ENCODE measurements at regions not wholly inside any gene's neighbourhood (a gene's known extent, or its start where the extent isn't known, plus 50 kb on each side); places are given as distances from the start of the nearest gene placed in this dataset.

DNA sequence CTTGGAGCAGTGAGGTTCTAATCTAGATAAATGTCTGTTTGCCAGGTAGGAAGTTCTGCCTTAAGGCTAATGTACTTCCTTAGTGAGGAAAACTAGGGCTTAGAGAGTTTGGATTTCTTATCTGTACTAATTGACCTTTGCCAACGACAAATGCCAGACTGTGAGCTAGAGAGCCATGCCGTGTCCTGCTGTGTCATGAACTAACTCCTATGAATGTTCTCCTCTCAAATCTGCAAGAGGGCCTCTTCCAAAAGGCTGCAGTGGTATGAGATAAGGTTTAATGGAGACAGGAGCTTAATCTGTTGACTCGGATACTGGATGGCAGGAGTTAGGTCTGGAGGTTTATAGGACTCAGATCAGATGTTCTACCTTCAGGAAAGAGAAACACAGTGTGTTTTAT, 524.9 kb downstream of the NTRK3 start:
- DNase-seq (ENCODE audit: insufficient read length, low spot score), result no peak
- no peak for FAIRE-seq
- no peak for TF ChIP-seq POLR2AphosphoS5 (IDR thresholded peaks at IDR 0.05; ENCODE audit: low read depth, low read length)
- TF ChIP-seq POLR2A (IDR thresholded peaks at IDR 0.05; ENCODE audit: low read depth, low read length), result no peak
- no peak for TF ChIP-seq POU2F2 (IDR thresholded peaks at IDR 0.05; ENCODE audit: low read depth, low read length)

DNA sequence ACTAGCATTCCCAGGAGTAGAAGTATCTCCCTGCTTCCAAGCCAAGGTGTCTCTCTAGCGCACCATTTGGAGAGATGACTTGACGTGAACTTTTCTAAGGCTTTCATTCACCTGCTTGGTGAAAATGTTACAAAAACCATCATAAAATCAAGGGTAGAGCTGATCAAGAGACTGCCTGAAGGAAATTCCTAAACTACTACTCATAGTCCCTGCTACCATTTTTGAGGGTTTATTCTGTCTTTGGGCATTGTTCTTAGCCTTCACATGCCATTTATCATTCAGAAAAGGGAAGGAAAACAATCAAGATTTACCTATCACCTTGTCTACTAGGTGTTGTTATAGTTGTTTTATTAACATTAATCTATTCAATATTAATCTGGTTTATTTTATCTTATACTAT, 525.8 kb downstream of the NTRK3 start:
- DNase-seq (ENCODE audit: insufficient read length, low spot score) (no peak), FAIRE-seq (no peak)
- TF ChIP-seq POU2F2 (IDR thresholded peaks at IDR 0.05; ENCODE audit: low read depth, low read length) (no peak), POLR2A (IDR thresholded peaks at IDR 0.05; ENCODE audit: low read depth, low read length) (no peak), PAX5 (IDR thresholded peaks at IDR 0.05; ENCODE audit: insufficient read depth, low read length, severe bottlenecking) (no peak), TAF1 (IDR thresholded peaks at IDR 0.05; ENCODE audit: low read depth, low read length) (no peak), POLR2AphosphoS5 (IDR thresholded peaks at IDR 0.05; ENCODE audit: low read depth, low read length) (no peak), SPI1 (IDR thresholded peaks at IDR 0.05; ENCODE audit: low read depth, low read length) (no peak)

DNA sequence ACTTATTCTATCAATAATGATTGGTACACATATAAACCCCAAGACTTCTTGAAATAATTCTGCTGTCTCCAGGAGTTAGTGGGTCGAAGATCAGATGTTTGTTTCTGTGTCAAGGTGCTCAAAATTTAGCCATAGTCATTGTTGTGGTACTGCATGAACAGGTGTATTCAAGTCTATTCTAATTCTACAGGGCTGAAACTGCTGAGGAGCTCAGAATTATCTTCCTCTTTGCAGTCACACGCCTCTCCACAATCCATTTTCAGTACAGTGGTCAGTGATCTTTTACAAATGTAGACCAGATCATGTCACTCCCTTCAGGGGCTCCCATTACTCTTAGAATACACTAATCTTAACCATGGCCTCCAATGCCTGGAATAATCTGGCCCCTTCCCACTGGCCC, 527.5 kb downstream of the NTRK3 start:
- FAIRE-seq, result no peak
- no peak for DNase-seq (ENCODE audit: insufficient read length, low spot score)
- no peak for TF ChIP-seq PAX5 (IDR thresholded peaks at IDR 0.05; ENCODE audit: insufficient read depth, low read length, severe bottlenecking)
- no peak for TF ChIP-seq SPI1 (IDR thresholded peaks at IDR 0.05; ENCODE audit: low read depth, low read length)
- no peak for TF ChIP-seq TAF1 (IDR thresholded peaks at IDR 0.05; ENCODE audit: low read depth, low read length)
- TF ChIP-seq POLR2AphosphoS5 (IDR thresholded peaks at IDR 0.05; ENCODE audit: low read depth, low read length), result no peak
- TF ChIP-seq POLR2A (IDR thresholded peaks at IDR 0.05; ENCODE audit: low read depth, low read length), result no peak
- no peak for TF ChIP-seq POU2F2 (IDR thresholded peaks at IDR 0.05; ENCODE audit: low read depth, low read length)

GRCh38 chr15:87727073-87727472, 529.5 kb downstream of the NTRK3 start:
- no peak for DNase-seq (ENCODE audit: insufficient read length, low spot score)
- no peak for TF ChIP-seq POU2F2 (IDR thresholded peaks at IDR 0.05; ENCODE audit: low read depth, low read length)
- TF ChIP-seq POLR2A (IDR thresholded peaks at IDR 0.05; ENCODE audit: low read depth, low read length), result no peak
- no peak for TF ChIP-seq POLR2AphosphoS5 (IDR thresholded peaks at IDR 0.05; ENCODE audit: low read depth, low read length)
- no peak for TF ChIP-seq TAF1 (IDR thresholded peaks at IDR 0.05; ENCODE audit: low read depth, low read length)
- no peak for TF ChIP-seq PAX5 (IDR thresholded peaks at IDR 0.05; ENCODE audit: insufficient read depth, low read length, severe bottlenecking)
- TF ChIP-seq SPI1 (IDR thresholded peaks at IDR 0.05; ENCODE audit: low read depth, low read length), result no peak
- no peak for FAIRE-seq

- DNase-seq (ENCODE audit: insufficient read length, low spot score) (no peak), FAIRE-seq (no peak)
- TF ChIP-seq PAX5 (IDR thresholded peaks at IDR 0.05; ENCODE audit: insufficient read depth, low read length, severe bottlenecking), result no peak
- TF ChIP-seq TAF1 (IDR thresholded peaks at IDR 0.05; ENCODE audit: low read depth, low read length), result no peak
- TF ChIP-seq POLR2A (IDR thresholded peaks at IDR 0.05; ENCODE audit: low read depth, low read length), result no peak
- TF ChIP-seq SPI1 (IDR thresholded peaks at IDR 0.05; ENCODE audit: low read depth, low read length), result no peak
- no peak for TF ChIP-seq POU2F2 (IDR thresholded peaks at IDR 0.05; ENCODE audit: low read depth, low read length)
- TF ChIP-seq POLR2AphosphoS5 (IDR thresholded peaks at IDR 0.05; ENCODE audit: low read depth, low read length), result no peak
Observed at GRCh38 chr15:87724330-87724729, 532.2 kb downstream of the NTRK3 start.

DNA sequence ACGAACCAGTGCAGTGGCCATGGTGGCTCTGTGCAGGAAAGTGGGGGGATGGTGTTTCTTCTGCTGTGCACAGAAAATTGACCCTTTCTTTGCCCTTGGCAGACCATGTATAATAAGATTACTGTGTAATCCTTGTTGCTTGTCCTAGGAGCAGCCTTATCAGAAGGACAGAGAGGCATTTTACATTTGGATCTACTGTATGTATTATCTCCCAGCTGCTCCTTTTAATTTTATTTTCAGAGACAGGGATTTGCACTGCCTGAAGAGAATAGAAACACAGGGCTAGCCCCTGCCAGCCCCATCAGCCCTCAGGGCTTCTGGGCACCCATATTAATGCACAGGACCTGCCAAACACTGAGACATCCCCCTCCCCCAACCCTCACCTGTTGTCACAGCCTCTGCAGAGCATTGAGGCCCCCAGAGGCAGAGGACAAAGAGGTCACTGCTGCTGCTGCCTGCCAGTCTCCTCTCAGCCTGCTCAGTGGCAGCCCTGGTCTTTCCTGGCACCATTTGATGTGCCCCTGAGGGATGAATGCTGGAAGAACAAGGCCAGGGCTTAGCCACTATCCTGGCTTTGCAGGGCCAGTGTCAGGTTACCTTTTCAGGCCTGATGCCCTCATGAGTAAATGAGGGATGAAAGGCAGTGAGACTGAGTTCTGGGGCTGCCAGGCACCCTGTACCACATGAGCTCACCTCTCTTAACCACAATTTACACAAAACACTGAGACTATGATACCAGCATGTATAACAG, 533.4 kb downstream of the NTRK3 start:
- no peak for DNase-seq (ENCODE audit: insufficient read length, low spot score)
- FAIRE-seq, result no peak
- TF ChIP-seq PAX5 (IDR thresholded peaks at IDR 0.05; ENCODE audit: insufficient read depth, low read length, severe bottlenecking) (no peak), POLR2AphosphoS5 (IDR thresholded peaks at IDR 0.05; ENCODE audit: low read depth, low read length) (no peak), SPI1 (IDR thresholded peaks at IDR 0.05; ENCODE audit: low read depth, low read length) (no peak), POU2F2 (IDR thresholded peaks at IDR 0.05; ENCODE audit: low read depth, low read length) (no peak), TAF1 (IDR thresholded peaks at IDR 0.05; ENCODE audit: low read depth, low read length) (no peak), POLR2A (IDR thresholded peaks at IDR 0.05; ENCODE audit: low read depth, low read length) (no peak)

DNA sequence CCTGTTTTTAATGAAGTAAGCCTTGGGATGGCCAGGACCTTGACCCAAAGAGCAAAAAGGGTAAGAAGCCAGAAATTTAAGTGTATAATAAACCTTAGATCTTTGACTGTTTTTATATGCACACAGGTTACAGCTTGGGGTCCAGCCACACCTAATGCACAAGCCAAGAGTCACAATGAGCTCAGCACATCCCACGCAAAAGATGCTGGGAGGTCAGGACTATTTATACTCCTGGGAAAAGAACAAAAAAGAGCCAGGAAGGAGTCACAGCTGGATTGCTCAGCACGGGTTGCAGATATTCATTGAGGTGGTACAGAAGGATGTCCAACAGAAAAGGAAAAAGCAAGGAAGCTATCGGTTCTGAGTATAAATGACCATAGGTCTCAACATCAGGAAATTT, 536.3 kb downstream of the NTRK3 start:
- TF ChIP-seq POU2F2 (IDR thresholded peaks at IDR 0.05; ENCODE audit: low read depth, low read length) (no peak), PAX5 (IDR thresholded peaks at IDR 0.05; ENCODE audit: insufficient read depth, low read length, severe bottlenecking) (no peak), TAF1 (IDR thresholded peaks at IDR 0.05; ENCODE audit: low read depth, low read length) (no peak), POLR2AphosphoS5 (IDR thresholded peaks at IDR 0.05; ENCODE audit: low read depth, low read length) (no peak), POLR2A (IDR thresholded peaks at IDR 0.05; ENCODE audit: low read depth, low read length) (no peak), SPI1 (IDR thresholded peaks at IDR 0.05; ENCODE audit: low read depth, low read length) (no peak)
- DNase-seq (ENCODE audit: insufficient read length, low spot score) (no peak), FAIRE-seq (no peak)

DNA sequence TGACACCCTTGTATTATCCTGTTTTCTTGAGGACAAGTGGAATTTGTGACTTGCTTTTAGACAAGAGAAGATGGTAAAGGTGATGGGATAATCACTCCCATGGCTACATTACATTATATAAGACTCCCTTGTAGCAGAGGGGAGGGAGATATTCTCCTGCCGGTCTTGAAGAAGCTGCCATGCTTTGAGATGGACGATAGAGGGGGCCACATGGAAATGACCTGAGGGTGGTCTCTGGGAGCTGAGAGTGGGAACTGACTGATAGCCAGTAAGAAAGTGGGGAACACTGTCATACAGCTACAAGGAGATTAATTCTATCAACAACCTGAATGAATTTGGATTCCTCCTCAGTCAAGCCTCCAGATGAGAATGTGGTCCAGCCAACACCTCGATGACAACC, 540.1 kb downstream of the NTRK3 start:
- DNase-seq (ENCODE audit: insufficient read length, low spot score) (no peak), FAIRE-seq (no peak)
- TF ChIP-seq POLR2AphosphoS5 (IDR thresholded peaks at IDR 0.05; ENCODE audit: low read depth, low read length) (no peak), TAF1 (IDR thresholded peaks at IDR 0.05; ENCODE audit: low read depth, low read length) (no peak), PAX5 (IDR thresholded peaks at IDR 0.05; ENCODE audit: insufficient read depth, low read length, severe bottlenecking) (no peak), SPI1 (IDR thresholded peaks at IDR 0.05; ENCODE audit: low read depth, low read length) (no peak), POU2F2 (IDR thresholded peaks at IDR 0.05; ENCODE audit: low read depth, low read length) (no peak), POLR2A (IDR thresholded peaks at IDR 0.05; ENCODE audit: low read depth, low read length) (no peak)

DNA sequence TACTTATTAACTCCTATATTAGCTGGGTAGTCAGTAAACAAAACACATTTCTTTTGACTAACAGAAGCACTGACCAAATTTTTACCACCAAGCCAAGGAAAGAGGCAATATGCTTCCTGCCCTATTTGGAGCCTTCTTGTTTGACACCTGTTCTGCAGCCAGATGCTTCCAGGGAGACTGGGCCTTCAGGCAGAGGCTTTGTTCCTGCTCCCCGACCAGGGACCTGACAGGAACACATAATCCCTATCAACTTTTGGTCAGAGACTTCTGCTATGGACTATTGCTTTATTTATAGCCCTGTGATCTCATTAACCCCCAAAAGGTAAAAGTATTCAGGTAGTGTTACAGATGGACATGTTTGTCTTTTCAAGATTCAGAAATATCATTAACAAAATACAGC, 541.3 kb downstream of the NTRK3 start:
- no peak for FAIRE-seq

More for the DNA sequence above, 541.3 kb downstream of the NTRK3 start:
- DNase-seq (ENCODE audit: insufficient read length, low spot score), result no peak
- TF ChIP-seq PAX5 (IDR thresholded peaks at IDR 0.05; ENCODE audit: insufficient read depth, low read length, severe bottlenecking), result no peak
- no peak for TF ChIP-seq TAF1 (IDR thresholded peaks at IDR 0.05; ENCODE audit: low read depth, low read length)
- no peak for TF ChIP-seq POLR2AphosphoS5 (IDR thresholded peaks at IDR 0.05; ENCODE audit: low read depth, low read length)
- no peak for TF ChIP-seq SPI1 (IDR thresholded peaks at IDR 0.05; ENCODE audit: low read depth, low read length)
- no peak for TF ChIP-seq POU2F2 (IDR thresholded peaks at IDR 0.05; ENCODE audit: low read depth, low read length)
- no peak for TF ChIP-seq POLR2A (IDR thresholded peaks at IDR 0.05; ENCODE audit: low read depth, low read length)
